GM19463 (cell line): ENCODE measurements at regions not wholly inside any gene's neighbourhood (a gene's known extent, or its start where the extent isn't known, plus 50 kb on each side); places are given as distances from the start of the nearest gene placed in this dataset.
"Not testable (repeated sequence)": the region's sequence is repeated elsewhere in the genome, so short reads cannot be mapped to it uniquely, and the experiment has no call there.

Source experiments
- ATAC-seq: cut with Tn5 transposase; IDR thresholded peaks from one replicate; pipeline ENCODE4 v1.9.1; 2021; ENCODE audit warnings: mild to moderate bottlenecking, moderate library complexity; ENCODE audit not compliant: unreplicated experiment

- ATAC-seq, result not testable (repeated sequence)
Measured at GRCh38 chr4:74505355-74505978, 60.5 kb downstream of the AREG start.

DNA sequence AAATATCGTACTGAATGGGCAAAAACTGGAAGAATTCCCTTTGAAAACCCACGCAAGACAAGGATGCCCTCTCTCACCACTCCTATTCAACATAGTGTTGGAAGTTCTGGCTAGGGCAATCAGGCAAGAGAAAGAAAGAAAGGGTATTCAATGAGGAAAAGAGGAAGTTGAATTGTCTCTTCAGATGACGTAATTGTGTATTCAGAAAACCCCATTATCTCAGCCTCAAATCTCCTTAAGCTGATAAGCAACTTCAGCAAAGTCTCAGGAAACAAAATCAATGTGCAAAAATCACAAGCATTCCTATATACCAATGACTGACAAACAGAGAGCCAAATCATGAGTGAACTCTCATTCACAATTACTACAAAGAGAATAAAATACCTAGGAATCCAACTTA, 64.4 kb downstream of the AREG start:
- not testable (repeated sequence) for ATAC-seq

DNA sequence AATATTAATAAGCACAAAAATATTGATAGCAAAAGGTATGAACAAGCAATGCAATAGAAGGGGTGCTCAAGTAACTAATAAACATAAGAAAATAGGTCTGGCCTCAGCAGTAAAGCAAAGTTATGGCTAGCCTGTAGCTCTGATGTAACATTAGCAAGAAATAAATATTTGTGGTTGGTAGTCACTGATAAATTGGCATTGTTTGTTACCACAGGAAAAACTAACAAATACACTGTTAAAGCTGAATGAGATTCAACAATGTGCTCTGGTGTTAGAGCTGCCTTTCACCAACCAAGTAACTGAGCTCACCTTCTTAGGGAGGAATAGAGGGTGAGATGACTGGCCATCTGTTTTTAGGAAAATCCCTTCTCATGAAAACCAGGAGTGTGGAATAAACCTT, 71.4 kb downstream of the AREG start:
- no peak for ATAC-seq

- no peak for ATAC-seq
Measured at GRCh38 chr4:74517996-74518395, 73.1 kb downstream of the AREG start.

DNA sequence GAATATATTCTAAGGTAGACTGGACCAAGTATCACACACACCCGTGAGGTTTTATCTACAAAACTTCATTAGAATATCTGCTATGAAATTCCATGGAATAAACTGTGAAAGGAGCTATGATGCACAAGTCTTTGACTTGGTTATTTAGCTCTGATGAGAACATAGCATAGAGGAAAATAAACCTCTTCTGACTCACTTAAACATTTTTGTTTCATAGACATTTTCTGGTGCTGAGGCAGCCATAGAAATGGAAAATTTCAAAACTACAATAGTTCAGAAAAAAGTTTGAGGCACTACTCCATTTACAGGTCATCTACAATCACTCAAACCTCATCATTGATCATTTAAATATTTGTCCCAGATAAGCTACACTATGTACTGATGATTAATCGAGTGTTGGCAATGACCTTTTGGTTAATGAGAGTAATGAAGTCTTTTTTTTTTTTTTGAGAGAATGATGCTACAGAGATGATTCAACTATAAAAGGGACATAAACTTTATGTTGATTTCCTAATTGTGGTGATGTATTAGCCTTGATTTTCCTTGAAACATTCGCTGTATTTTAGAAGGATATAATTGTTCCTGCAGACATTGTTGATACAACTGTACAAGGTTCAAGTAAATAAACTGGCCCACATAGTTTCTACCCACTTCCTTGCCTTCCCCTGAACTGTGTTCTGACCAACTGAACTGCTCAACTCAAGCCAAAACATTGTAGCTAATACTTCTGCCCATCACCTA, 77.5 kb downstream of the AREG start:
- no peak for ATAC-seq

GRCh38 chr4:74523096-74523495, 78.2 kb downstream of the AREG start:
- no peak for ATAC-seq

- ATAC-seq, result no peak
Measured at GRCh38 chr4:74524985-74525384, 80.0 kb downstream of the AREG start.

- ATAC-seq, result no peak
Measured at GRCh38 chr4:74527049-74527448, 82.1 kb downstream of the AREG start.

GRCh38 chr4:74528178-74528577, 83.2 kb downstream of the AREG start:
- ATAC-seq, result no peak

DNA sequence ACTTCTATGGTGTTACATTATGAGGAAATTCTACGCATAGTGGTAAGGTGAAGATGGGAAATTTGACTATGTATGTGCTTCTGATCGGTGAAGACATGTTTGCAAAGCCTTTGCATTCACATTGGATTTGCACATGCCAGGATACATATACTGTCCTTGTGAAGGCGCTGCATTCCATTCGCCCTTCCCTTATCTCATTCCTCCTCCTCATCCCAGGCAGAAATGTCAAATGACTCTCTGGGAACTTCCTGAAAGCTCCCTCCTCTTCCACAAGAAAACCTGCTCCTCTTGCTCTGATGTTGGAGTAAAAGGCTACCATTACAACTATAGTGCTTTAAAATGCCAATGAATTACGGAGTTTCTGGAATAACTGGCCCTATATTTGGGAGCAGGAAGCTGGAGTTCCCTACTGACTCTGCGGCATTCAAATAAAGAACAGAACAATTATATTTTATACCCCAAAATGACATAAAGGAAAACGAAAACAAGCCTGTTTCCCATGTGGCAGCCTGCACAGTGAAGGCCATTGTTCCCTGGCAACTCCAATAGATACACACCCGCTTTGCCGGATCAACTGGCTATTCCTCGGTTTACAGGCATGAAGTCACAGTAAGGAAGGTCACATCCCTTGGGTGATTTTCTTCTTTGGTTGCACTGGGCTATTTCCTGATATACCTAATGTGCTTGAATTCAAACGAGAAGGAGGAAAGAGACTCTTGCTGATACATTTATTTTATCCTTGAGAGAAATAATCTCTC, 84.5 kb downstream of the AREG start:
- no peak for ATAC-seq

- peak; percentile 86 for ATAC-seq
Measured at GRCh38 chr4:74531963-74532794, 87.2 kb downstream of the AREG start.

DNA sequence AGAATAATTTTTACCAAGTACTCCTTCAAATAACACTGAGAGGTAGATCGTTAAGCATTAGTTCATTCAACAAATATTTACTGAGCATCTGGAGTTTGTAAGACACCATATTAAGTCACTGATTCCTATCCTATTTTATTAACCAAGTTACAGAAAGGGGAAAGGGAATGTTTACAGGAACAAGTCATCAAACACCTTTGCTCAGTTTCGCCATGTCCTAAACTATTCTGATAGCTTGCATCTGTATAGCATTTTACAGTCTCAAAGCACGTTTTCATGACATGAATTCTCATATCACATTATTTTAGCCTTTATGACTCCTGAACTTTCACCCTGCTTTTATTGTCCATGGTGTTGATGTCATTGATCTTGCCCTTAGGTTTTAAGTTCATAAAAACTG, 89.2 kb downstream of the AREG start:
- ATAC-seq, result no peak

DNA sequence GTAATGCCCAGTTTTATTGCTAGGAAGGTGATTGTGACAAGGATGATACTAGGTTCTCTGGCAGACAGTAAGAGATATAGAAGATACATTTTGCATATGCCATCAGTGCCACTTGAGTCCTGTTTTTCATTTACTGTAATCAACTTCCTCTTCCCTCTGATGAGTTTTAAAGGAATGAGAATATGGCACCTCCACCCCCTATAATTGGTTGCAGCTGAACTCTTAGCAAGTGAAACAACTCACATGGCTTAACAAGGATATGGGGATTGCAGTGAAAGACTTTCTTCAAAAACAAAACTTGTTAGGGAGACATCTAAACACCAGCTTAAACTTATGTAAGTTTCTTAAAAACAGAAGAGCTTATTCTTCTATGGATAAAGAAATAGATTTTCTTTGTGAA, 90.0 kb downstream of the AREG start:
- no peak for ATAC-seq

DNA sequence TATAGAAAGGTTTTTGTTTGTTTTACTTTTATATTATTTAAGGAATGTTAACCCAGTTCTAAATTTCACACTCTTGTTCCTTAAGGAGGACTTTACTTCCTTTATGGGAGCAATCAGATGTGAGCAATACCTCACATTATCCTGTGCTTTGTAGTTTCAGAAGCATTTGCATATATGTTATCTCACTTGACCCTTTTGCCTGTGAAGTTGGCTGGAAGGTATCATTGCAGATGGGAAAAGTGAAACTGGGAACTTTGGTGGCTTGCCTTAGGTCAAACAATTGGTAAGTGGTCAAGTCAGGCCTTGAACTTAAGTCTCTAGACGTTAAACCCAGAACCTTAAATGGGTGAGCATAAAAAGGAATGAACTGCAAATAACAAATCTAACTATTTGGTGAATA, 90.6 kb downstream of the AREG start:
- ATAC-seq, result no peak

DNA sequence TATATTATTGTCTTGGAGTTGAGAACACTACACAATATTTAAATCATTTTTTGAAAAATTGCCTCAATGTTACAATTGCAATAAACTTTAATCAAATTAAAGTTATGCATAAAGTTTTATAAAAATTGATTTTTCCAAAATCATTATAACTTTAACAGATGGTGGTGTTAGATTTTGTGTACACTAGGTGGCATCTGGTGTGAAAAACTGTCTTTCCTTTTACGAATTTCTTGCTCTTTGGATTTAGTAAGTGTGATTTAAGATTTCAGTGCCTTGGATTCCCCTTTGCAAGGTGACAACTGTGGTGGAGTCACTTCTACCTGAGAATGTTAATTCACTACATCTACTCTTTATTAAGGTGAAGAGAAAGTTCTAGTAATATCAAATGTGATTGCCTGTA, 91.6 kb downstream of the AREG start:
- no peak for ATAC-seq

DNA sequence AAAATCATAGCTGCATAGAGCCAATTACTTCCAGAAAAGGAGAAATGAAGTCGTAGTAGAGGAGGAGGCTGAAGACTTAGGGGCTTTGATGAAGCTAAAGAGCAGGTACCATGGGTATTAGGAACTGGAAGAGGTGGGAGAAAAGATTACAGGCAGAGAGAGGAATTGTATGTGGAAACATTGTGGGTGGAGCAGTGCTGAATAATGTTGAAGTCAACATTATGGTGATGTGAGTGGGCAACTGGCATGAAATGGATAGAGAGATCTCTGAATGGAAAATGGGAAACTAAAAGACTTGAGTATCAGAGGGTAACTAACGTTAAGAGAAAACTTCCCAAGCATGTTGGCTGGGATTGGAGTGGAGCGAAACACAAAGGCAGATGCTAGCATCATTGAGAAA, 92.5 kb downstream of the AREG start:
- no peak for ATAC-seq

GRCh38 chr4:74539044-74539790, 94.3 kb downstream of the AREG start:
- no peak for ATAC-seq

GRCh38 chr4:74540193-74540592, 95.3 kb downstream of the AREG start:
- no peak for ATAC-seq

DNA sequence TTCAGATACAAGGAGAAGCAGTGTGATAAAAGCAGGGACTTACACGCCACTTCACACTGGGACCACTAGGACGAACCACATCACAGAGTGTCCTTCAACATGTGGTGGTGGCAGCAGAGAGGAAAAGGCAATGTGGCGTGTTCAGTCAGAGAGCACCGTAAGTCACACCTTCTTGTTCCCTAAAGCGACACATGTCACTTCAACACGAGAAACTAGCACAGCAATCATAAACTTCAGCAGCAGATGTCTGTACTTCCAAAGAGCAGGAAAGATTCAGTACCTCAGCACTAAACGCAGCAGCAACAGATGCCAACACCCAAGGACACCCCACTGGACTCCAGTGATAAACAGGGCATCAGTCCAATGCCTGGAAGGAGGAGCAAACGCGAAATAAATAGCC, 96.7 kb downstream of the AREG start:
- no peak for ATAC-seq

- ATAC-seq, result peak; percentile 89
Measured at GRCh38 chr4:74543231-74543781, 98.4 kb downstream of the AREG start.
